ENCODE measurements at regions not wholly inside any gene's neighbourhood (a gene's known extent, or its start where the extent isn't known, plus 50 kb on each side); places are given as distances from the start of the nearest gene placed in this dataset.

- TF ChIP-seq E4F1 (IDR thresholded peaks at IDR 0.05; ENCODE audit: borderline replicate concordance, partially characterized antibody) (no peak), ASH2L (IDR thresholded peaks at IDR 0.05; ENCODE audit: borderline replicate concordance, low read depth) (no peak), LARP7 (IDR thresholded peaks at IDR 0.05) (no peak), STAT3 (IDR thresholded peaks at IDR 0.05; ENCODE audit: low read depth, low read length) (no peak), MYC (IDR thresholded peaks at IDR 0.05; ENCODE audit: insufficient read depth, insufficient read length, insufficient replicate concordance, low read length, severe bottlenecking) (no peak), ATF2 (IDR thresholded peaks at IDR 0.05; ENCODE audit: low read length) (no peak), IKZF2 (IDR thresholded peaks at IDR 0.05) (no peak), CUX1 (IDR thresholded peaks at IDR 0.05; ENCODE audit: insufficient replicate concordance, low read depth, low read length) (no peak), SMC3 (IDR thresholded peaks at IDR 0.05; ENCODE audit: borderline replicate concordance, low read length) (no peak), CBX3 (IDR thresholded peaks at IDR 0.05; ENCODE audit: borderline replicate concordance, low read depth) (no peak), FOXM1 (IDR thresholded peaks at IDR 0.05; ENCODE audit: low read depth, low read length) (no peak), CREM (IDR thresholded peaks at IDR 0.05; ENCODE audit: low read depth) (no peak), POU2F2 (IDR thresholded peaks at IDR 0.05; ENCODE audit: borderline replicate concordance, low read depth, low read length) (no peak)
These were observed 783.7 kb downstream of the FRK start (continued) for GRCh38 chr6:115276881-115277565.
